GM12872 (cell line): ENCODE measurements at regions not wholly inside any gene's neighbourhood (a gene's known extent, or its start where the extent isn't known, plus 50 kb on each side); places are given as distances from the start of the nearest gene placed in this dataset.

Experiments used
- CTCF ChIP-seq: IDR thresholded peaks from 3 replicates; pipeline ENCODE4 v1.5.1; 2011; ENCODE audit warnings: low read depth, mild to moderate bottlenecking, low read length, moderate library complexity; ENCODE audit not compliant: insufficient read depth

GRCh38 chr16:63785170-63785569, 1336.7 kb downstream of the CDH11 start:
- no peak for TF ChIP-seq CTCF

- no peak for TF ChIP-seq CTCF
Measured at GRCh38 chr16:63776437-63776836, 1345.4 kb downstream of the CDH11 start.

- TF ChIP-seq CTCF: no peak
Measured at GRCh38 chr16:63776034-63776433, 1345.8 kb downstream of the CDH11 start.

GRCh38 chr16:63774302-63774701, 1347.6 kb downstream of the CDH11 start:
- TF ChIP-seq CTCF: no peak

DNA sequence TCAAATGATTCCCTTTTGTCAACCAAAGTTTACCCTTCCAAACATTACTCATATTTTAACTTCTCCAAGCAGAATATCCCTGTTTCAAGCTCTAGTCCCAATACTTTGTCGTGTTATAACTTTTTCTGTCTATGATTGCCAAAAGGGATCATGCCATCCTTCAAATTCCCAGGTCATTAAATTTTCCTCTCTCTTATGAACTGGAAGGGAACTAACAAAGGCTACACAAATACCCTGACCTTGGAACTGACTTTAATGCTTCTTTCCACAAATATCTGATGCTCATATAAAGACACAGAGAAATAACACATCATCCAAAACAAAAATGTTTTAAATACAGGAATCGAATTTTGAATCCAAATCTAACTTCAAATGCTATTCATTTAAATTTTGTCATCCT, 1352.7 kb downstream of the CDH11 start:
- TF ChIP-seq CTCF: no peak

DNA sequence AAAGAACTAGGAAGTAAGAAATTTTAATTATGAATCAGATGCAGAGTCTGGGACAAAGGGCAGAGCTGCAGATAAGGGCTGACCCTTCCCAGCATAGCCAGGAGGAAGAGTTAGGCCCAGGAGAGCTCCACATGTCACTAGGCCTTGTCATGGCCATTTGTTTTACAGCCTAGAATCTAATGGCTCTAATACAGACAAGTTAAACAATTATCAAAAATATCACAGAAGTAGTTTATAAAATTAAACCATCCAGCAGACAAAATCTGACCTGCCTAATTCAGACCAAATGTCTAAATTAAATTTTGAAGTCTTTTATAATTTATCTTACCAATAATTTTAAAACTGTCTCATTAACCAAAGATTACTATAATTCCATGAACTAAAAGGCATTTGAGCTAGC, 1369.5 kb downstream of the CDH11 start:
- TF ChIP-seq CTCF: no peak

DNA sequence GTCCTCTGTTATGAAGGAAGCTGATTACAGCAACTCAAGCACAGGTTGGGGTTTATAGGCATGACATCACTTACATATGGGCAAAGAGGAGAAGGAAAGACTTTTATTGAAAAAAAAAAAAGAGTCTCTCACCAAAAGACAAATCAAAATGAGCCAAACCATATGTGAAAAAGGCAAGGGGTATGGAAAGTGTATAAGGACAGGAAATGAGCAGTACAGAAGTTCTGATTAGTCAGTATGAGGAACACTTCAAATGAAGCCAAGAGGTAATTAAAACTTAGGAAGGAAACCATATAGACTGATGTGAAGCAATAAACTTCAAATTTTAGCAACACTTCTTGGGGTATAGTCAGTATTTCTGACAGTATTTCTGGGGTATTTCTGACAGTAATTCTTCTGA, 1372.6 kb downstream of the CDH11 start:
- TF ChIP-seq CTCF: no peak

GRCh38 chr16:63745456-63745855, 1376.4 kb downstream of the CDH11 start:
- TF ChIP-seq CTCF: no peak
